ENCODE measurements at regions not wholly inside any gene's neighbourhood (a gene's known extent, or its start where the extent isn't known, plus 50 kb on each side); places are given as distances from the start of the nearest gene placed in this dataset.

GRCh38 chr9:89747596-89747995 lies 142.8 kb downstream of the GADD45G start:
- DNase-seq (ENCODE audit: low read depth), result no peak
- no peak overlapping the region for H3K4me3 ChIP-seq (ENCODE audit: low read depth, low read length)
- TF ChIP-seq MAX (IDR thresholded peaks at IDR 0.05; ENCODE audit: low read depth, low read length) (no peak), CTCF (IDR thresholded peaks at IDR 0.05; ENCODE audit: low read depth, low read length) (no peak), MYC (IDR thresholded peaks at IDR 0.05; ENCODE audit: low read depth, low read length) (no peak), POLR2A (IDR thresholded peaks at IDR 0.05; ENCODE audit: extremely low read depth, insufficient read length) (no peak)

- no peak overlapping the region for H3K4me3 ChIP-seq (ENCODE audit: low read depth, low read length)
- DNase-seq (ENCODE audit: low read depth), result no peak
- TF ChIP-seq POLR2A (IDR thresholded peaks at IDR 0.05; ENCODE audit: extremely low read depth, insufficient read length) (no peak), MYC (IDR thresholded peaks at IDR 0.05; ENCODE audit: low read depth, low read length) (no peak), MAX (IDR thresholded peaks at IDR 0.05; ENCODE audit: low read depth, low read length) (peak; percentile 10; the same call in 1 of the 2 replicates), CTCF (IDR thresholded peaks at IDR 0.05; ENCODE audit: low read depth, low read length) (no peak)
Measured at GRCh38 chr9:89748021-89748670, 143.3 kb downstream of the GADD45G start.

GRCh38 chr9:89748831-89749499 lies 144.2 kb downstream of the GADD45G start:
- no peak overlapping the region for H3K4me3 ChIP-seq (ENCODE audit: low read depth, low read length)
- DNase-seq (ENCODE audit: low read depth), result peak; percentile 18
- TF ChIP-seq CTCF (IDR thresholded peaks at IDR 0.05; ENCODE audit: low read depth, low read length) (no peak), MAX (IDR thresholded peaks at IDR 0.05; ENCODE audit: low read depth, low read length) (no peak), POLR2A (IDR thresholded peaks at IDR 0.05; ENCODE audit: extremely low read depth, insufficient read length) (no peak), MYC (IDR thresholded peaks at IDR 0.05; ENCODE audit: low read depth, low read length) (no peak)

GRCh38 chr9:89749500-89750116 lies 144.8 kb downstream of the GADD45G start:
- no peak overlapping the region for H3K4me3 ChIP-seq (ENCODE audit: low read depth, low read length)
- TF ChIP-seq POLR2A (IDR thresholded peaks at IDR 0.05; ENCODE audit: extremely low read depth, insufficient read length) (no peak), CTCF (IDR thresholded peaks at IDR 0.05; ENCODE audit: low read depth, low read length) (no peak), MYC (IDR thresholded peaks at IDR 0.05; ENCODE audit: low read depth, low read length) (no peak), MAX (IDR thresholded peaks at IDR 0.05; ENCODE audit: low read depth, low read length) (no peak)
- DNase-seq (ENCODE audit: low read depth), result no peak

GRCh38 chr9:89750117-89750791 lies 145.4 kb downstream of the GADD45G start:
- no peak overlapping the region for H3K4me3 ChIP-seq (ENCODE audit: low read depth, low read length)
- DNase-seq (ENCODE audit: low read depth), result peak; percentile 8
- TF ChIP-seq CTCF (IDR thresholded peaks at IDR 0.05; ENCODE audit: low read depth, low read length) (no peak), POLR2A (IDR thresholded peaks at IDR 0.05; ENCODE audit: extremely low read depth, insufficient read length) (no peak), MAX (IDR thresholded peaks at IDR 0.05; ENCODE audit: low read depth, low read length) (no peak), MYC (IDR thresholded peaks at IDR 0.05; ENCODE audit: low read depth, low read length) (no peak)
